Heart right ventricle (tissue), 16 donors: ENCODE measurements at regions not wholly inside any gene's neighbourhood (a gene's known extent, or its start where the extent isn't known, plus 50 kb on each side); places are given as distances from the start of the nearest gene placed in this dataset.

Source experiments
- ATAC-seq, 8 donors: fragments of 200-7000 bp; cut with Tn5 transposase; one replicate each; pipeline ENCODE4 v1.9.1; 2020; ENCODE audit warnings: mild to moderate bottlenecking in 8 of 8, moderate library complexity in 8 of 8, moderate number of reproducible peaks in 1 of 8
- DNase-seq, 2 donors: peaks; one replicate each; pipeline ENCODE4 v3.0.0-alpha.2; 2020
- H3K27ac ChIP-seq, 10 donors: fragments of 200-600 bp; sonication (generic) in 2 of 10; one replicate each; pipeline versions ENCODE4 v1.5.0 to v1.8.0; 2020 to 2022; ENCODE audit warnings: mild to moderate bottlenecking in 3 of 10
- H3K27me3 ChIP-seq, 7 donors: fragments of 200-600 bp; one replicate each; pipeline ENCODE4 v1.8.0; 2021 to 2022; ENCODE audit warnings: mild to moderate bottlenecking in 2 of 7
- H3K36me3 ChIP-seq, 9 donors: fragments of 200-600 bp; sonication (generic) in 1 of 9; one replicate each; pipeline versions ENCODE4 v1.5.0 to v1.8.0; 2020 to 2022; ENCODE audit warnings: mild to moderate bottlenecking in 2 of 9
- H3K4me1 ChIP-seq, 9 donors: fragments of 200-600 bp; sonication (generic) in 1 of 9; one replicate each; pipeline versions ENCODE4 v1.5.0 to v1.8.0; 2020 to 2022; ENCODE audit warnings: mild to moderate bottlenecking in 4 of 9
- H3K4me3 ChIP-seq, 10 donors: fragments of 200-600 bp; sonication (generic) in 2 of 10; one replicate each; pipeline versions ENCODE4 v1.5.0 to v1.8.0; 2020 to 2022; ENCODE audit warnings: mild to moderate bottlenecking in 7 of 10, moderate library complexity in 2 of 10
- H3K9me3 ChIP-seq, 11 donors: fragments of 200-600 bp in 10 of 11; sonication (generic) in 2 of 11; one replicate each; pipeline versions ENCODE4 v1.5.0 to v1.8.0; 2013 to 2022; ENCODE audit warnings: mild to moderate bottlenecking in 2 of 11, control low read depth in 1 of 11, moderate library complexity in 1 of 11
- CTCF ChIP-seq, 9 donors: fragments of 200-600 bp; sonication (generic) in 2 of 9; IDR thresholded peaks; one replicate each; pipeline versions ENCODE4 v1.5.0 to v1.8.0; 2021 to 2022; ENCODE audit warnings: antibody characterized with exemption in 9 of 9, mild to moderate bottlenecking in 5 of 9, moderate library complexity in 1 of 9
- WGBS, 2 donors: extraction: QIAGEN DNeasy Blood & Tissue Kit; methylation state at CpG; one replicate each; pipeline ENCODE4 v1.1.7; 2013; ENCODE audit warnings: inconsistent platforms in 1 of 2; 5-methylcytosine and 5-hydroxymethylcytosine counted together
- intact Hi-C, 10 donors: fragments of 100-400 bp; cut with DNase I; formaldehyde crosslinking; loops; one replicate each; pipeline versions ENCODE4 v1.11.1 to v1.14.2; 2022
- donor health status: Arrhythmogenic right ventricular cardiomyopathy.
- donor health status: ischemic (EF 13 %, LVEDD 7.1; RV severe dilation, severe dysfunction).
- donor health status: healthy with polysubstance abuse.
- donor health status: DM: no; HTN: yes; CAD: no.
- donor health status: DM: no; HTN: no; CAD: no.
- donor health status: ischemic (EF 25% LVEDD 6.9; RV normal size, moderate dysfunction).
- donor health status: ischemic (EF 25% LVEDD 5.7; RV mildly dilated, moderate dysfunction).
- donor health status: healthy.
- donor health status: DM: yes; HTN: yes; CAD: no.
- donor health status: Ischemic cardiomyopathy.
- donor health status: ischemic (EF 35%, LVEDD 5.7; RV mildly dilated, moderate dysfunction).
- donor health status: nonischemic (EF 11% LVEDD 7.7; RV severe dilation, severe dysfunction).
- donor health status: DM: yes; HTN: yes; CAD: no.
- donor health status: PGD.
- donor health status: ischemic (EF 29% LVEDD 5.4; RV normal size, mild dysfunction).
- donor health status: nonischemic (EF 23%, LVEDD 6.1; RV moderate dilation, normal function).

- no peak for TF ChIP-seq CTCF (IDR thresholded peaks at IDR 0.05)
- intact Hi-C loops, result no loop called here
- Histone ChIP-seq H3K27ac (no peak overlapping the region), H3K9me3 (peaks cover 0 to 4% (median 0%) of the 10 kb centered on the region in 11 donors), H3K4me3 (no peak overlapping the region), H3K4me1 (peaks cover 0 to 31% (median 0%) of the 10 kb centered on the region in 9 donors), H3K36me3 (no peaks in the 10 kb centered on the region), H3K27me3 (peaks cover 0 to 4% (median 0%) of the 10 kb centered on the region in 7 donors)
- DNase-seq (no peak), ATAC-seq (no peak)
- WGBS, 2 donors, result 86 to 91% methylated on average over 3 of the region's 3 CpGs
Measured at GRCh38 chr3:71991046-71991445, 206.1 kb upstream of the PROK2 start.

- H3K9me3 ChIP-seq, result peaks cover 0 to 4% (median 0%) of the 10 kb centered on the region in 11 donors
- H3K4me1 ChIP-seq, result peaks cover 0 to 31% (median 0%) of the 10 kb centered on the region in 9 donors
- TF ChIP-seq CTCF (IDR thresholded peaks at IDR 0.05), result no peak
- peaks cover 0 to 3% (median 0%) of the 10 kb centered on the region in 7 donors for H3K27me3 ChIP-seq
- no peak overlapping the region for H3K27ac ChIP-seq
- no peaks in the 10 kb centered on the region for H3K36me3 ChIP-seq
- intact Hi-C loops, result no loop called here
- no peak overlapping the region for H3K4me3 ChIP-seq
- ATAC-seq, result no peak
- DNase-seq, result no peak
Measured at GRCh38 chr3:71990545-71990944, 205.6 kb upstream of the PROK2 start.

GRCh38 chr3:71989165-71989564 lies 204.2 kb upstream of the PROK2 start:
- ATAC-seq, result no peak
- intact Hi-C loops, result loop anchor here in 1 of 10 donors (10.0 kb wide), 1 partner anchor 256 kb away; no protein-coding TSS in a partner anchor
- TF ChIP-seq CTCF (IDR thresholded peaks at IDR 0.05), result no peak
- no peak for DNase-seq
- Histone ChIP-seq H3K9me3 (peaks cover 0 to 4% (median 0%) of the 10 kb centered on the region in 11 donors), H3K36me3 (no peaks in the 10 kb centered on the region), H3K27ac (no peak overlapping the region), H3K27me3 (no peaks in the 10 kb centered on the region), H3K4me3 (no peak overlapping the region), H3K4me1 (peaks cover 0 to 27% (median 0%) of the 10 kb centered on the region in 9 donors)
- WGBS, 2 donors, result 84 to 96% methylated on average over 4 of the region's 4 CpGs

- peak in 1 of 8 donors; percentile 63 for ATAC-seq
- peak in 1 of 2 donors; percentile 9 for DNase-seq
- Histone ChIP-seq H3K27me3 (no peaks in the 10 kb centered on the region), H3K9me3 (peaks cover 0 to 4% (median 0%) of the 10 kb centered on the region in 11 donors), H3K27ac (peak overlapping the region in 1 of 10 donors; percentile 20), H3K36me3 (no peaks in the 10 kb centered on the region), H3K4me1 (peaks cover 0 to 25% (median 0%) of the 10 kb centered on the region in 9 donors), H3K4me3 (no peak overlapping the region)
- intact Hi-C loops, result loop anchor here in 1 of 10 donors (10.0 kb wide), 1 partner anchor 257 kb away; no protein-coding TSS in a partner anchor
- TF ChIP-seq CTCF (IDR thresholded peaks at IDR 0.05), result no peak
- WGBS, 2 donors, result 58 to 74% methylated on average over 5 of the region's 5 CpGs
Measured at GRCh38 chr3:71987828-71988227, 202.9 kb upstream of the PROK2 start.
